Activated effector memory CD4-positive, alpha-beta T cell treated with anti-CD3 and anti-CD28 coated beads, Interleukin-2, amount 50 U/mL, for 16 hours (primary cell): ENCODE measurements at regions not wholly inside any gene's neighbourhood (a gene's known extent, or its start where the extent isn't known, plus 50 kb on each side); places are given as distances from the start of the nearest gene placed in this dataset.
"Not testable (repeated sequence)": the region's sequence is repeated elsewhere in the genome, so short reads cannot be mapped to it uniquely, and the experiment has no call there.

Source experiments
- DNase-seq: peaks from one replicate; pipeline ENCODE4 v3.0.0-alpha.2; 2020

- DNase-seq, result not testable (repeated sequence)
Measured at GRCh38 chrX:3972104-3972858, 258.8 kb upstream of the PRKX start.

GRCh38 chrX:3968749-3969148 lies 255.3 kb upstream of the PRKX start:
- DNase-seq, result no peak

GRCh38 chrX:3963980-3964379 lies 250.5 kb upstream of the PRKX start:
- no peak for DNase-seq

- DNase-seq, result no peak
Measured at GRCh38 chrX:3962511-3963311, 249.3 kb upstream of the PRKX start.

GRCh38 chrX:3960952-3961351 lies 247.5 kb upstream of the PRKX start:
- DNase-seq, result no peak

GRCh38 chrX:3951859-3952258 lies 238.4 kb upstream of the PRKX start:
- DNase-seq, result no peak

GRCh38 chrX:3950373-3950772 lies 236.9 kb upstream of the PRKX start:
- DNase-seq, result no peak

GRCh38 chrX:3943965-3944364 lies 230.5 kb upstream of the PRKX start:
- no peak for DNase-seq

GRCh38 chrX:3940000-3940610 lies 226.7 kb upstream of the PRKX start:
- no peak for DNase-seq

- no peak for DNase-seq
Measured at GRCh38 chrX:3938587-3938986, 225.1 kb upstream of the PRKX start.

GRCh38 chrX:3935196-3935595 lies 221.7 kb upstream of the PRKX start:
- not testable (repeated sequence) for DNase-seq

GRCh38 chrX:3920424-3921017 lies 207.1 kb upstream of the PRKX start:
- DNase-seq, result not testable (repeated sequence)

- not testable (repeated sequence) for DNase-seq
Measured at GRCh38 chrX:3919668-3920423, 206.4 kb upstream of the PRKX start.

GRCh38 chrX:3914813-3915212 lies 201.4 kb upstream of the PRKX start:
- not testable (repeated sequence) for DNase-seq

GRCh38 chrX:3914059-3914458 lies 200.6 kb upstream of the PRKX start:
- DNase-seq, result not testable (repeated sequence)

GRCh38 chrX:3911012-3911411 lies 197.6 kb upstream of the PRKX start:
- DNase-seq, result not testable (repeated sequence)

GRCh38 chrX:3910611-3911010 lies 197.2 kb upstream of the PRKX start:
- not testable (repeated sequence) for DNase-seq

GRCh38 chrX:3905522-3906258 lies 192.2 kb upstream of the PRKX start:
- not testable (repeated sequence) for DNase-seq

- DNase-seq, result not testable (repeated sequence)
Measured at GRCh38 chrX:3902222-3902621, 188.8 kb upstream of the PRKX start.

- not testable (repeated sequence) for DNase-seq
Measured at GRCh38 chrX:3896755-3897154, 183.3 kb upstream of the PRKX start.

GRCh38 chrX:3882553-3882920 lies 169.1 kb upstream of the PRKX start:
- not testable (repeated sequence) for DNase-seq
